K562 (cell line): ENCODE measurements at regions not wholly inside any gene's neighbourhood (a gene's known extent, or its start where the extent isn't known, plus 50 kb on each side); places are given as distances from the start of the nearest gene placed in this dataset.

Source experiments
- ATAC-seq: fragments of 200-7000 bp; cut with Tn5 transposase; 3 replicates; pipeline ENCODE4 v1.9.1; 2020; ENCODE audit warnings: moderate library complexity
- BruUV-seq: library from RNA; stranded (reverse); fragments of 400-500 nt; replicated peaks from 2 replicates; lab custom pipeline; 2021; lab: Mats Ljungman, UMichigan
- CTCF ChIA-PET: fragments of 300-600 bp; formaldehyde crosslinking; extraction: SDS; loops from one replicate; lab custom pipeline; 2021; ENCODE audit warnings: low intra/inter-chr PET ratio; lab: Yijun Ruan, JAX
- POLR2A ChIA-PET: fragments of 300-600, 350-650 bp; sonication (Branson Sonifier 250); formaldehyde crosslinking; extraction: SDS; loops from one replicate; lab custom pipeline; 2021; ENCODE audit warnings: antibody characterized with exemption, inconsistent platforms; lab: Yijun Ruan, JAX
- DNase-seq, 4 experiments: peaks; one replicate each; pipeline versions ENCODE4 v3.0.0 to v3.0.0-alpha.2; 2011 to 2018; ENCODE audit warnings: low spot score in 3 of 4, mixed read lengths in 3 of 4; ENCODE audit errors: extremely low read depth in 1 of 4
- FAIRE-seq: peaks from 2 replicates; lab custom pipeline; 2011; peaks lifted over from hg19 to GRCh38; lab: Jason Lieb, UNC
- H2AFZ ChIP-seq: 2 replicates; pipeline ENCODE4 v1.6.0; 2011; ENCODE audit warnings: low read depth, low read length, control low read depth, inconsistent platforms
- H3K27ac ChIP-seq: fragments of 200-600 bp; 3 replicates; pipeline ENCODE4 v1.8.0; 2011; ENCODE audit warnings: low read depth, mild to moderate bottlenecking, control low read depth, inconsistent platforms, low read length, moderate library complexity, mixed read lengths; ENCODE audit errors: extremely low read depth
- H3K27me3 ChIP-seq, 2 experiments: fragments of 300-600 bp in 1 of 2; 2 replicates in 1 of 2; 3 replicates in 1 of 2; pipeline versions ENCODE4 v1.6.0 to v1.8.0; 2011; ENCODE audit warnings: inconsistent platforms in 2 of 2, low read length in 2 of 2, mild to moderate bottlenecking in 1 of 2, mixed read lengths in 1 of 2, moderate library complexity in 1 of 2; ENCODE audit not compliant: control insufficient read depth in 2 of 2, insufficient read depth in 2 of 2
- H3K36me3 ChIP-seq: fragments of 300-600 bp; 3 replicates; pipeline ENCODE4 v1.8.0; 2011; ENCODE audit warnings: mild to moderate bottlenecking, low read length, inconsistent platforms; ENCODE audit not compliant: control insufficient read depth, insufficient read depth
- H3K4me1 ChIP-seq, 2 experiments: fragments of 200-600 bp in 1 of 2; replicated peaks in 1 of 2; 2 replicates in 1 of 2; 3 replicates in 1 of 2; pipeline versions ENCODE4 v1.5.1 to v1.8.0; 2011; ENCODE audit warnings: inconsistent platforms in 2 of 2, low read length in 2 of 2, mild to moderate bottlenecking in 1 of 2, mixed read lengths in 1 of 2, moderate library complexity in 1 of 2; ENCODE audit not compliant: control insufficient read depth in 2 of 2, insufficient read depth in 2 of 2
- H3K4me2 ChIP-seq: 2 replicates; pipeline ENCODE4 v1.6.1; 2011; ENCODE audit warnings: low read length, control low read depth, inconsistent platforms, mixed read lengths; ENCODE audit not compliant: insufficient read depth
- H3K4me3 ChIP-seq: fragments of 200-600 bp; sonication (generic), shearing (Covaris generic); 2 replicates; pipeline ENCODE4 v1.5.1; 2016; ENCODE audit warnings: control low read depth, inconsistent platforms
- H3K79me2 ChIP-seq: fragments of 200-600 bp; 3 replicates; pipeline ENCODE4 v1.8.0; 2011; ENCODE audit warnings: low read length, inconsistent platforms; ENCODE audit not compliant: control insufficient read depth, insufficient read depth
- H3K9ac ChIP-seq, 2 experiments: 2 replicates each; pipeline versions ENCODE4 v1.6.0 to v1.6.1; 2011; ENCODE audit warnings: low read depth in 2 of 2, low read length in 2 of 2, control low read depth in 1 of 2, inconsistent platforms in 1 of 2, mild to moderate bottlenecking in 1 of 2, mixed read lengths in 1 of 2; ENCODE audit not compliant: insufficient read depth in 1 of 2
- H3K9me1 ChIP-seq: one replicate; pipeline ENCODE4 v1.6.0; 2011; ENCODE audit warnings: inconsistent platforms, mild to moderate bottlenecking, low read length, moderate library complexity; ENCODE audit not compliant: control insufficient read depth, insufficient read depth
- H3K9me3 ChIP-seq: replicated peaks from 2 replicates; pipeline ENCODE4 v1.5.1; 2011; ENCODE audit warnings: low read depth, low read length, inconsistent platforms; ENCODE audit not compliant: control insufficient read depth, insufficient read depth
- H4K20me1 ChIP-seq: replicated peaks from 2 replicates; pipeline ENCODE4 v1.6.1; 2011; ENCODE audit warnings: low read length, inconsistent platforms, mixed read lengths; ENCODE audit not compliant: control insufficient read depth, insufficient read depth
- BRD4 ChIP-seq: fragments of 200-600 bp; sonication (generic); IDR thresholded peaks from 2 replicates; pipeline ENCODE4 v1.6.1; 2017; ENCODE audit warnings: inconsistent platforms
- CBFA2T3 ChIP-seq: fragments of 450-650 bp; IDR thresholded peaks from 2 replicates; pipeline ENCODE4 v1.6.1; 2017
- L3MBTL2 ChIP-seq: fragments of 450-650 bp; IDR thresholded peaks from 2 replicates; pipeline ENCODE4 v1.6.1; 2016; ENCODE audit warnings: mild to moderate bottlenecking, moderate library complexity
- ZNF324 ChIP-seq: fragments of 250-450 bp; sonication (Bioruptor Pico); IDR thresholded peaks from 2 replicates; pipeline ENCODE4 v1.4.0; 2020; ENCODE audit warnings: mild to moderate bottlenecking
- ZNF561 ChIP-seq: fragments of 450-650 bp; formaldehyde crosslinking; conservative IDR thresholded peaks from 2 replicates; pipeline ENCODE4 v1.4.0; 2020; ENCODE audit warnings: mild to moderate bottlenecking, moderate library complexity
- WGBS: fragments of 100-300 bp; shearing (Covaris generic); methylation state at CpG from one replicate; pipeline ENCODE4 v1.1.6; 2016; ENCODE audit warnings: low coverage, mixed read lengths; ENCODE audit not compliant: insufficient coverage; ENCODE audit errors: missing lambda C conversion rate; 5-methylcytosine and 5-hydroxymethylcytosine counted together
- in situ Hi-C: fragments of 300-500 bp; cut with MboI; formaldehyde crosslinking; loops from 4 replicates; pipeline ENCODE4 v1.15.0; 2018; ENCODE audit warnings: inconsistent platforms, mixed read lengths
- intact Hi-C: fragments of 100-400 bp; cut with micrococcal nuclease; formaldehyde crosslinking; loops from 2 replicates; pipeline ENCODE4 v1.14.2; 2022
- TF ChIP-seq, protein P1 (sequence below): fragments of 450-650 bp; IDR thresholded peaks from one replicate; pipeline ENCODE4 v1.6.1; 2018; ENCODE audit warnings: mild to moderate bottlenecking, moderate library complexity; ENCODE audit not compliant: partially characterized antibody

GRCh38 chr14:76948976-76949375 is 79.5 kb downstream of the IRF2BPL start:
- no peaks in the 10 kb centered on the region for H3K9me3 ChIP-seq
- TF ChIP-seq L3MBTL2 (no peak), CBFA2T3 (no peak), BRD4 (no peak), ZNF324 (CRISPR knock-in tag) (no peak), ZNF561 (CRISPR knock-in tag) (no peak)
- TF ChIP-seq, protein P1, sequence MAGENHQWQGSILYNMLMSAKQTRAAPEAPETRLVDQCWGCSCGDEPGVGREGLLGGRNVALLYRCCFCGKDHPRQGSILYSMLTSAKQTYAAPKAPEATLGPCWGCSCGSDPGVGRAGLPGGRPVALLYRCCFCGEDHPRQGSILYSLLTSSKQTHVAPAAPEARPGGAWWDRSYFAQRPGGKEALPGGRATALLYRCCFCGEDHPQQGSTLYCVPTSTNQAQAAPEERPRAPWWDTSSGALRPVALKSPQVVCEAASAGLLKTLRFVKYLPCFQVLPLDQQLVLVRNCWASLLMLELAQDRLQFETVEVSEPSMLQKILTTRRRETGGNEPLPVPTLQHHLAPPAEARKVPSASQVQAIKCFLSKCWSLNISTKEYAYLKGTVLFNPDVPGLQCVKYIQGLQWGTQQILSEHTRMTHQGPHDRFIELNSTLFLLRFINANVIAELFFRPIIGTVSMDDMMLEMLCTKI: no peak
- 91% methylated on average over 6 of the region's 6 CpGs for WGBS
- CTCF ChIA-PET: no interaction called here
- H3K27ac ChIP-seq: no peak overlapping the region
- H2AFZ ChIP-seq: no peak overlapping the region
- H3K9ac ChIP-seq: no peak overlapping the region
- H3K4me1 ChIP-seq: peaks cover 22 to 33% of the 10 kb centered on the region in 2 experiments
- no peaks in the 10 kb centered on the region for H4K20me1 ChIP-seq
- H3K9me1 ChIP-seq: no peaks in the 10 kb centered on the region
- in situ Hi-C loops: no loop called here
- ATAC-seq: no peak
- no peak overlapping the region for H3K4me2 ChIP-seq
- DNase-seq: no peak
- H3K4me3 ChIP-seq: no peak overlapping the region
- POLR2A ChIA-PET: no interaction called here
- intact Hi-C loops: no loop called here
- H3K36me3 ChIP-seq: no peaks in the 10 kb centered on the region
- no peaks in the 10 kb centered on the region for H3K27me3 ChIP-seq
- FAIRE-seq: no peak
- BruUV-seq: no TSS peak
- no peaks in the 10 kb centered on the region for H3K79me2 ChIP-seq
